GM19023 (cell line): ENCODE measurements at regions not wholly inside any gene's neighbourhood (a gene's known extent, or its start where the extent isn't known, plus 50 kb on each side); places are given as distances from the start of the nearest gene placed in this dataset.
A peak's percentile ranks its signal among the peaks of the same experiment; 100 is the strongest.

Source experiments
- ATAC-seq: cut with Tn5 transposase; IDR thresholded peaks from one replicate; pipeline ENCODE4 v1.9.1; 2021; ENCODE audit warnings: mild to moderate bottlenecking, moderate library complexity; ENCODE audit not compliant: unreplicated experiment

DNA sequence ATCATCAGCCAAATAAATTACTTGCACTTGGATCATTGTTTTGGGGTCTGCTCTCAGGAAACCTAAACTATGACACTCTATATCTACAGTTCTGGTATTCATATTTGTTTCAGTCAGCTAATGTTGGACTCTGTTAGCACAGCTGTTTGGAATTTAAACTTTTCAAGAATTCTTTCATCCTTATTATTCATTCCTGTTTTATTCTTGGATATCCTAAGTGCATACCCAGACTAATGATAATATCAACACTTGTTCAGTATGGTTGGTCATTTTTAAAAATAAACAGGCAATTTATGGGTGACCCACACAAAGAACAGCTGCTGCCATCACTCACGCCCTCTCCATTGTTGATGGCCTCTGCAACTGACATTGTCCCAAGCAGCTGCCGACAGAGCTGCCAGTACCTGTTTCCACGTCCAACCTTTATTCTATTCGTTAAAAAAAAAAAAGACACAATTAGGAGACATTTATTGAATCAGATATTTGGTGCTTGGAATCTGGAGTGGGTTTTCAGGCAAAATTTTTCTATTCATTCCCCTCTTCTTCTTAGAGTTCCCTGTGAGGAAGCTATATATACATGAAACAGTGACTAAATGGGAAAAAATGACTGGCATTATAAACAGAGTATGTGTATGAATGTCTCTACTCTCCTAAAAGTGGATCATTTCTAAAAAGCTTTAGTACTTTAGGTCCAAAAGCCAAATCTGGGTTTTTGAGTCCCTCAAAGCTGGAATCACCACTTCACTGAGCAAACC, 252.1 kb upstream of the NAV3 start:
- no peak for ATAC-seq

DNA sequence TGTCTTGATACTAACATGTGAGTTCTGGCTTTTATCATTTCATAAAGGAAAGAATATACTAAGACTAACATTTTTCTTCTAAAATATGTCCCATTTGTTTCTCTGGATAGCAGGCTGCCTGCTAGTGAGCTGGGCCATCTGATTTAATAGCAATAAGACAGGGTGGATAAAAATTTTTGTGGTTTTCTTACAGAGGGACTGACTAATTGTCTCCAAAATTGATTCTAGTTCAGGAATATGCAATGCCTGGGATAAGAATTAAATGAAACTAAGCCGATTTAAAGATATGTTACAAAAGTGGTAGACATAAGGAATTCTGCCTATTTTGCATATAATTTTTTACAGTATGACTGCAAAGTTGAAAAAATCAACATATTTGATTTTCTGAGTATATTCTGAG, 252.9 kb upstream of the NAV3 start:
- no peak for ATAC-seq

DNA sequence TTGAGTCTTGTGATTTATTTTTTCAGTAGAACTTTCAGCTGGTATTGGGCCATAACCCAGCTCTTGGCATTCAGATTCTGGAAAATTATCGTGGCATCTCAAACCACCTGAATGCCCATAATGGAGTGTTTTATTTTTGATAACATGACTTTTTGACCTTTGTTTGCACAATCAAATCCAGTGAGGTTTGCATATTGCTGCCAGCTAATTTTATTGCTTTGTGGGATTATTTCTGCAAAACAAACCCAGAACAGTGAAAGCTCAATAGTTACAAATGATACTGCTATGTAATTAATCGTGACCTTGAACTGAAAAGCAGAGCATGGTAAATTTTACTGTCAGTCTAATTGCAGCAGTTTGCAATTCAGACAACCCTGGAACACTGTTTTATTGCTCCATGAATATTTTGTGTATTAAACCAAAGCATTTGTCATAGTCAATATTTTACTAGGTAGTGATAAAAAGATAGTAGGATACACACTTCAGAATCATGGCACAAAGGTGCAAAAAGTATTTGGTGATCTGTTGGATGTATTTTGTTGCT, 255.2 kb upstream of the NAV3 start:
- no peak for ATAC-seq

DNA sequence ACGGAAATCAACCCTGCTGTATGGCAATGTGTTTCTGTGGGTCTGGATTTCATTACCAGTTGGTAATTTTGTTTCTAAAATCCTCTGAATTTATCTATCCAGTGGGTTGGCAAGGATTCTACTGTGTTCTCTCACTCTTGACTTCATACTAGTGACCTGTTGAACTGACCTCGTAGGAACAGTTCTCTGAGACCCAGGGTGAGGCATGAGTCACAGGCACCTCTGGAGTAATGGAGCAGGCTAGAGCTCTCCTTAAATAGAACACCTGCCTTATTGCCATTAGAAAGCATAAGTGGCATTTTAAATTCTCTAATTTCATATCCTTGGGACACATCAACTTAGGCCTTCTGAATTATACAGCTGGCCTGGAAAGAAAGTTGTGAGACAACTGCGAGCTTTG, 258.3 kb upstream of the NAV3 start:
- no peak for ATAC-seq

DNA sequence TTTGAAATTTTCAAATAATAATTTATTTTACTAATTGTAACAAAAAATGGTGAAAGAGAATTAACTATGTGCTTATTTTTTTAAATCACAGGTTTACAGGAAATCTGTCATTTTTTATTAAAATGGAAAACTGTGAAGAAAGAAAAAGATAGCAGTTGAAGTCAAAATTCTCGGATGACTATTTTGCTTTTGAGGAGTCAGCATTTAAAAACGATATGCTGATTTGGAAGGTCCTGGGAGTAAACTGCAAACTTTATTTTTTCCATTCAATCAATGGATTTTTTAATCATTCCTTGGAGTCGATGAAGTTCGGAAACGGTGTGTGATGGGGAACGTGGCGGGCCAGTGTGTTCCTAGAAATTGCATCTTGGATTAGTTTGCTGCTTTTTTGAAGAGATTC, 258.9 kb upstream of the NAV3 start:
- ATAC-seq = no peak

- ATAC-seq = no peak
Measured at GRCh38 chr12:77571127-77571526, 259.6 kb upstream of the NAV3 start.

DNA sequence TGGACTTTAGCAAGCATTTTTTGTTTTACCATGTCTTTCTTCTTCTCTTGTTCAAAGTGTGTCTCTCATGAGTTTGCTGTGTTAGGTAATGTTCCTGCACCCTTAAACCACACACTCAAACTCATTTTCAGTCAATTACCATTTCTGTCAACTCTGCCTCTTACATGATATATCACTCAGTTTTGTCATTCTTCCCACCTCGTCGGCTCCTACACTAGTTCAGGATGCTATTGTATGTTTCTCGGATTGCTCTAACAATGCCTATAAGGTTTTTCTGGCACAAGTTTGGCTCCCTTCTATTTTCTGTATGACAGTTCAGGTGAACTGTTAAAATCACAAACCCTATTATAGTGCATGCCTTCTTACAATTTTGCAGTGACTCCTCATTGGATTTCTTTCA, 260.8 kb upstream of the NAV3 start:
- no peak for ATAC-seq

DNA sequence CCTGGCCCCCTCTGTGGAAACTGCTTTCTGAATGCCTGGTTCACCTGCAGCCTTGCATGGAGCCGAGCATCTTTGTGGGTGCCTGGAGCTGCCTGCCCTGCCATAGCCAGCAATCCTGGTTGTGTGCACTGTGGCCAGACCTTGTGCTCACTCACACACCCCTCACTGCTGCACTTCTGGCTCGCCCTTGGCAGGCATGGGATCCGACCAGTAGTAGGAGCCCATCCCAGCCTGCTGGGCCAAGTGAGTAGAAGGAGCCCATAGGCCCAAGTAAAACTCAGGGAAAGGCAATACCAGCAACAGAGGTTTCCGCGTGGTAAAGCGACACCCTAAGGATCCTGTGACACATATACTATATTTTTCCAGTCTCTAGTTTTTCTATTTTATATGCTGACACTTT, 270.0 kb upstream of the NAV3 start:
- no peak for ATAC-seq

- ATAC-seq = no peak
Measured at GRCh38 chr12:77559400-77560074, 271.2 kb upstream of the NAV3 start.

DNA sequence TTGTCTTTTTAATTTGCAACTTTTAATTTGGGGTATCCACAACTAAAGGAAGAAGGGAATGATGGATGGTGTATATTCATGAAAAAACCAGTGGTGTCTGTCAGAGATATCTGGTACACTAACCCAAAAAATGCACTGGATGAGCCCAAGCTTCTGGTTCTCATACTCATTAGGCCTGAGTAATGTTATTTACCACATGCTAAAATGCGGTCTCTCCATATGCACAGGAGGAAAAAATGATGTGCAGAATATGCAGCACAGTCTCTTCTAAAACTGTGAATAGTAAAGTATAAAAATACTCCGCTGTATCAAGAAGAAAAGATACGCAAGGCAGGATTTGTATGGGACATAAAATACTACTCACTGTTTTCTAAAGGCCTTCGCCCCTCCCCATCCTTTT, 275.6 kb upstream of the NAV3 start:
- no peak for ATAC-seq

GRCh38 chr12:77553976-77554619, 276.6 kb upstream of the NAV3 start:
- peak; percentile 99 for ATAC-seq

- ATAC-seq = no peak
Measured at GRCh38 chr12:77549383-77550128, 281.1 kb upstream of the NAV3 start.

DNA sequence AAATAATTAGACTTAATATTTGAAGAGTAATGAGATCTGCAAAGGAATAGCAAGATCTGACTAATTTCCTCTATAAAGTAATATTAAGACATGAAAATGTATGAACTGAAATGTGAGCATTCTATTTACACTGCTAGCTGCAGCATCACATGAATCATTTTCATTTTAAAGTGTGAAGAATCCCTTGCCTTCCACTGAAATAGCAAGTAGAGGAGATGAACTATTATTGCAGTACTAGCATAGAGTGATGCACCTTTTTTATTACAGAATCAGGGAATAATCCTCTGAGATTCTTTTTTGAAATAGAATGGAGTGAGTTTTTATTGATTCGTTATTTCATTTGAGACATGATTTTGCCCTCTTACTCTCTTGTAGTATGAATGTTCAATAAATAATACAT, 281.9 kb upstream of the NAV3 start:
- no peak for ATAC-seq

DNA sequence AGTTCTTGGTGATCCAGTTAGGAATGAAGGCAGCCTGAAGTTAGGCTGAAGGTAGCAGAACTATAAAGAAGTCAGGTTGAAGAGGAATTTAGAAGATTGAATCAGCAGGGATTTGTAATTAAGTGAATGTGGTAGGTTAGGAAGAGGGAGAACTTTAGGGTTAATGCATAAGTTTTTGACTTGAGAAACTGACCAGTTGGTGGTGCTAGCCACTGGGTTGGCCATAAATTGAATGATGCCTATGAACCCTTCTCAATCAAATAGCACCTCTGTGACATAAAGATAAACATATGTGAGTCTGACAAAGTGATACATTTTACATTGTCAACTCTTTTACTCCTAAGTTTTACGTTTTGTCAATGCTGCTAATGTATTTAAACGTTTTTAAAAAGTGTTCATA, 290.6 kb upstream of the NAV3 start:
- ATAC-seq = no peak

- no peak for ATAC-seq
Measured at GRCh38 chr12:77537663-77538062, 293.0 kb upstream of the NAV3 start.

DNA sequence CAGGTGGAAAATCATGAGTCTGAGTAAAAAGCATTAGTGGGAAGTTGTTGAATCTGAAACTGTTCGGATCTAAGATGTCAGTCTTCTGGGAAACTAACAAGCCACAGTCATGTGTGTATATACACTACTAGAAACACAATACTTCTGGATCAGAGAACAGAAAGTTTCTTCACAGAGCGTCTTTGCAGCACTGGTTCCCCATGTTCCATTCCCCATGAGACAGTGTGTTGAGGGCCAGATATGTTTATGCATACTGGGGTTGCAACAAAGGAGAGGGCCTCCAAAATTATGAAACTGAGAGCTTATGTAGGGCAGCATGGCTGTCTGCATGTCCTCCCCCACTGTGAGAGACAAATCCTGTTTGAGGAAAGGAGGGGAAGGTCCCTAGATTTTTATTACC, 295.0 kb upstream of the NAV3 start:
- no peak for ATAC-seq

DNA sequence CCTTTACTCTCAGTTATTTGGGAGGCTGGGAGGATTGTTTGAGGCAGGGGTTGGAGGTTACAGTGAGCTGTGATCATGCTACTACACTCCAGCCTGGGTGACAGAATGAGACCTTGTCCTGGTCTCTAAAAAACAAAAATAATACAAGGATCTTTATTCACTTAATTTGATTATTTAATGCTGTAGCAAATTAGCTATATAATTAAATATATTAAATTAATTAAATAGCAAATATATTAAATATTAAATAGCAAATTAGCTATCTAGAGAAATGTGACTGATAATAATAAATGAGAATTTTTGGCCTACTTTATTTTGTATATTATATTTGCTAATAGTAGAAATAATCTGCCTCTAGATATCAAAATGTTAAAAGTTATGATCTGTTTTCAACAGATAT, 298.8 kb upstream of the NAV3 start:
- no peak for ATAC-seq

DNA sequence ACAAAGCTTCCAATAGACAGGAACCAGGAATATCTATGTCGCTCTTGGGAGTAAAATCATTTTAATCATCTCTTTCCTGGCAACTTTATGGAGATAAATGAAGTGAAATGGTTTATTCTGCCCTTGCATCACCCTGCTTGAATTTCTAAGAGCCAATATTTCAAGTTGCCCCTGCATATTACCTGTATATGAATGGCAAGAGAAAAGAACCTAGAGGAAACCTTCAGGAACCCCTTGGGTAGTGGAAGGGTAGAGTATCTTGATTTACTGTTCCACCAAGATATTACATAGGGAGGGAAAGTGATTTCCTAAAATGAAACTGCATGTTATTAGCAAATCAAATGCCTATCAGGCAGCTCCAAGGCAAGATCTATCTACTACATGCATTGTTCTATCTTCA, 308.4 kb upstream of the NAV3 start:
- no peak for ATAC-seq

DNA sequence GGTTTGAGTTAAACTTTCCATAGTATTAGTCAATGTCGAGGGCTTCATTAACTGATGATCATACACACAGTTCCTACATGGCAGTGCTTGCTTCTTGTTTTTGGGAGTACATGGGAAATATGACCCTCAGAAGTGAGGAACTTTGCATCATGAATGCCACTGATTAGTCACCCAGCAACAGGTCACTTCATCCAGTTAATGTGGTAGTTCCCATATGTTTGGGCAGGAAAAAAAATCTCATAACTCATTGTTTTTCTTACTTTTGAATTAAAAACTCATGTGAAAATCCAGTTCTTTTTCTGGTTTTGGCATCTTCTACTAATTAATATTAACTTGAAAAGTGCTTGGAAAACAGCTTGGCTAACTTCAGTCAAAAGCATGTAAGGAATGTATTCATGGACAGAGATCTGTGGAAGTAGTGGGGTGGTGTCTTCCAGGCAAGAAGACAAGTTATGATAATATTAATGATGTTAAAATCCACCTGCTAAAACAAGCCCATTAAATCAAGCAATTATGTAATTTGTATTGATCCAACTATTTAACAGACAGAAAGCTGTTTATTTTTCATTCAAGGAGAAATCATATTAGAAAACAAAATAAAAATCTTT, 309.1 kb upstream of the NAV3 start:
- no peak for ATAC-seq

- no peak for ATAC-seq
Measured at GRCh38 chr12:77514511-77514910, 316.2 kb upstream of the NAV3 start.

DNA sequence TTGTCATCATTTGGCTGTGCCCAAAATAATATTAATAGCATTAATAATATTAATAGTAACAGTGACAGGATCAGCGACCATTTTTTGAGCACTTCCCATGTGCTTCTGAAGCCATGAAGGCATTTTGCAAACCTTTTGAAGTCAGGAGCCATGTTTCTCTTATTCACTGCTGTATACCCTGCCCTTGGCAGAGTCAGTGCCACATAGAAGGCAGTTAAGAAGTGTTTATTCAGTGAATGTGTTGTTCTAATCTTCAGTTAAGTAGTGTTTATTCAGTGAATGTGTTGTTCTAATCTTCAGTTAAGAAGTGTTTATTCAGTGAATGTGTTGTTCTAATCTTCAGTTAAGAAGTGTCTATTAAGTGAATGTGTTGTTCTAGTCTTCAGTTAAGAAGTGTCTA, 319.7 kb upstream of the NAV3 start:
- no peak for ATAC-seq
